ENCODE measurements at regions not wholly inside any gene's neighbourhood (a gene's known extent, or its start where the extent isn't known, plus 50 kb on each side); places are given as distances from the start of the nearest gene placed in this dataset.

- TF ChIP-seq EZH2 (IDR thresholded peaks at IDR 0.05; ENCODE audit: borderline replicate concordance, insufficient read depth, low read depth, low read length, poor library complexity, severe bottlenecking) (no peak), CTCF (IDR thresholded peaks at IDR 0.05) (no peak)
Observed at GRCh38 chr14:104425763-104426646, 153.6 kb upstream of the C14orf180 start.
